ENCODE measurements at regions not wholly inside any gene's neighbourhood (a gene's known extent, or its start where the extent isn't known, plus 50 kb on each side); places are given as distances from the start of the nearest gene placed in this dataset.

DNA sequence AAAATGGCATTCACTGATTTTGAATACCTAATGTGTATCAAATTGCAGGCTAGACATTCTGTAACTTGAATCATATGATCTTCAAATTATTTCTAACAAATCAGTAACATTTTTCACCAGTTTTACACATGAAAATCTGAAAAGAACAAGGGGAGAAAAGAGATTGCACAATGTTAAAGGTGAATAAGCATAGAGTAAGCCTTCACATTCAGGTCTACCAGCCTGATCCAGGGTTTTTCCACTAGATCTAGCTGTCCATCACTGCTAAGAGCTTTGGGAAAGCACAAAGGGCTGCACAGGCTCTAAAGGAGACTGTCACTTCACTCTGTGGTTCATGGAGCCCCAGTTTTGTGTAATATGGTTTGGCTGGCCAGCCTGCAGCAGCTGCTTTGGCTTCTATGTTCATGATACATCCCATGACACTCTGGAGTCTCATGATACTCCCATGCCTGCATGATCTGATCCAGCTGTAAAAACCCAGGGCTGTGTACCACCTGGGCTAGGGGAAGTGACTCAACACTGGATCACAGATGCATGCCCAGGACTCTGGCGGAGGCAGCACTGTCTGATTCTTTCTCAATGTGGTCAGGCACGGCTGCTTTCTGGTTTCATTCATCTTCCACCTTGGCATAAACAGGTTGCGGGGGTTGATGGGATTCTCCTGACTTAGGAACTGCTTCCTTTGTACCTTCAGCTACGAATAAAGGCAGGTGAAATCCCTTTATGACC is 859.7 kb downstream of the GALC start:
- TF ChIP-seq CEBPB (IDR thresholded peaks at IDR 0.05; ENCODE audit: borderline replicate concordance, low read depth, low read length) (0 out of 2 replicates have a peak, but pooled peaks have one; percentile 7), MAF1 (CRISPR knock-in tag; IDR thresholded peaks at IDR 0.05; ENCODE audit: borderline replicate concordance) (no peak)
- Histone ChIP-seq H3K36me3 (replicated peaks in 1 of 2; ENCODE audit: control insufficient read depth in 1 of 2, insufficient read depth in 2 of 2, low read length in 2 of 2) (no peaks in the 10 kb centered on the region), H3K27me3 (ENCODE audit: control insufficient read depth in 1 of 2, insufficient read depth in 2 of 2, low read length in 2 of 2) (no peaks in the 10 kb centered on the region), H3K9me3 (ENCODE audit: low read length) (no peaks in the 10 kb centered on the region), H3K27ac (ENCODE audit: extremely low read length, insufficient read depth, low read length) (no peak overlapping the region), H3K4me1 (ENCODE audit: insufficient read depth, low read length) (no peaks in the 10 kb centered on the region), H3K4me3 (replicated peaks in 1 of 3; ENCODE audit: insufficient read depth in 1 of 3, low read depth in 2 of 3, low read length in 3 of 3) (no peak overlapping the region), H2AFZ (ENCODE audit: low read length) (no peak overlapping the region), H4K20me1 (ENCODE audit: insufficient read depth, low read length) (no peaks in the 10 kb centered on the region), H3K9ac (ENCODE audit: insufficient read depth, low read depth, low read length) (no peak overlapping the region), H3K79me2 (ENCODE audit: insufficient read depth, low read length) (no peaks in the 10 kb centered on the region), H3K4me2 (ENCODE audit: low read depth, low read length) (no peak overlapping the region)
- ChIA-PET POLR2A (no interaction called here), CTCF (ENCODE audit: low intra/inter-chr PET ratio, low total read pairs) (no interaction called here)
- WGBS (ENCODE audit: low lambda C conversion rate) = 6% methylated on average over 4 of the region's 4 CpGs
- no peak for FAIRE-seq
- intact Hi-C loops (cut with micrococcal nuclease; ENCODE audit: unreplicated experiment) = no loop called here
- ATAC-seq = no peak
- no peak for DNase-seq (ENCODE audit: low spot score)
- in situ Hi-C loops (cut with HindIII; ENCODE audit: extremely low pct_ligation_motif_present, low pct_unique_long_range_greater_than_20kb) = no loop called here
- no TSS peak for BruUV-seq (replicated peaks)

GRCh38 chr14:87131879-87132278 is 861.1 kb downstream of the GALC start:
- FAIRE-seq = no peak
- ChIA-PET CTCF (ENCODE audit: low intra/inter-chr PET ratio, low total read pairs) (no interaction called here), POLR2A (no interaction called here)
- Histone ChIP-seq H3K36me3 (replicated peaks in 1 of 2; ENCODE audit: control insufficient read depth in 1 of 2, insufficient read depth in 2 of 2, low read length in 2 of 2) (no peaks in the 10 kb centered on the region), H3K27me3 (ENCODE audit: control insufficient read depth in 1 of 2, insufficient read depth in 2 of 2, low read length in 2 of 2) (no peaks in the 10 kb centered on the region), H3K4me2 (ENCODE audit: low read depth, low read length) (no peak overlapping the region), H3K27ac (ENCODE audit: extremely low read length, insufficient read depth, low read length) (no peak overlapping the region), H2AFZ (ENCODE audit: low read length) (no peak overlapping the region), H3K9ac (ENCODE audit: insufficient read depth, low read depth, low read length) (no peak overlapping the region), H3K79me2 (ENCODE audit: insufficient read depth, low read length) (no peaks in the 10 kb centered on the region), H3K4me1 (ENCODE audit: insufficient read depth, low read length) (no peaks in the 10 kb centered on the region), H3K9me3 (ENCODE audit: low read length) (no peaks in the 10 kb centered on the region), H3K4me3 (replicated peaks in 1 of 3; ENCODE audit: insufficient read depth in 1 of 3, low read depth in 2 of 3, low read length in 3 of 3) (no peak overlapping the region), H4K20me1 (ENCODE audit: insufficient read depth, low read length) (no peaks in the 10 kb centered on the region)
- in situ Hi-C loops (cut with HindIII; ENCODE audit: extremely low pct_ligation_motif_present, low pct_unique_long_range_greater_than_20kb) (no loop called here), intact Hi-C loops (cut with micrococcal nuclease; ENCODE audit: unreplicated experiment) (no loop called here)
- ATAC-seq = no peak
- WGBS (ENCODE audit: low lambda C conversion rate) = 1% methylated on average over 5 of the region's 5 CpGs
- TF ChIP-seq GATAD1 (CRISPR knock-in tag; IDR thresholded peaks at IDR 0.05) = no peak
- TF ChIP-seq MTF1 (CRISPR knock-in tag; IDR thresholded peaks at IDR 0.05) = no peak
- no TSS peak for BruUV-seq (replicated peaks)
- no peak for DNase-seq (ENCODE audit: low spot score)
